Activated CD8-positive, alpha-beta memory T cell treated with anti-CD3 and anti-CD28 coated beads, Interleukin-2, amount 10 ng/mL, durations not matched to agents 7 days and 5 days (primary cell): ENCODE measurements at regions not wholly inside any gene's neighbourhood (a gene's known extent, or its start where the extent isn't known, plus 50 kb on each side); places are given as distances from the start of the nearest gene placed in this dataset.

Experiments used
- ATAC-seq: fragments of 150-1000 bp; cut with Tn5 transposase; one replicate; pipeline ENCODE4 v1.10.0; 2021; ENCODE audit warnings: moderate library complexity
- CTCF ChIA-PET: fragments of 350-600 bp; sonication (Branson Sonifier 250); formaldehyde crosslinking; loops from one replicate; lab custom pipeline; 2021; ENCODE audit warnings: antibody characterized with exemption; lab: Charles Lee
- DNase-seq: peaks from one replicate; pipeline ENCODE4 v3.0.0-alpha.2; 2020
- H3K27ac Mint-ChIP-seq: one replicate; pipeline ENCODE4 v1.8.0; 2021; ENCODE audit warnings: mild to moderate bottlenecking, mixed read lengths
- H3K27me3 Mint-ChIP-seq: one replicate; pipeline ENCODE4 v1.8.0; 2021; ENCODE audit warnings: mixed read lengths
- H3K36me3 Mint-ChIP-seq: one replicate; pipeline ENCODE4 v1.8.0; 2021; ENCODE audit warnings: mild to moderate bottlenecking, mixed read lengths
- H3K4me1 Mint-ChIP-seq: one replicate; pipeline ENCODE4 v1.8.0; 2021; ENCODE audit warnings: mixed read lengths
- H3K4me3 Mint-ChIP-seq: one replicate; pipeline ENCODE4 v1.8.0; 2021; ENCODE audit warnings: mild to moderate bottlenecking, moderate library complexity, mixed read lengths
- H3K9me3 Mint-ChIP-seq: one replicate; pipeline ENCODE4 v1.8.0; 2022; ENCODE audit warnings: low read depth, mixed read lengths

GRCh38 chr2:847669-848068 is 103.0 kb upstream of the SNTG2 start:
- Mint-ChIP-seq H3K27me3 (peaks cover 7% of the 10 kb centered on the region), H3K9me3 (no peaks in the 10 kb centered on the region), H3K4me1 (no peaks in the 10 kb centered on the region), H3K27ac (no peak overlapping the region), H3K4me3 (no peak overlapping the region), H3K36me3 (no peaks in the 10 kb centered on the region)
- ATAC-seq (no peak), DNase-seq (no peak)
- CTCF ChIA-PET: interaction anchor here (1.2 kb wide), 1 partner anchor 134 kb away, joined by 3 read pairs; no protein-coding TSS in a partner anchor

GRCh38 chr2:844715-845114 is 105.9 kb upstream of the SNTG2 start:
- no peaks in the 10 kb centered on the region for H3K36me3 Mint-ChIP-seq
- DNase-seq (no peak), ATAC-seq (no peak)
- peaks cover 13% of the 10 kb centered on the region for H3K27me3 Mint-ChIP-seq
- H3K9me3 Mint-ChIP-seq: no peaks in the 10 kb centered on the region
- CTCF ChIA-PET: no interaction called here
- no peak overlapping the region for H3K4me3 Mint-ChIP-seq
- no peak overlapping the region for H3K27ac Mint-ChIP-seq
- no peaks in the 10 kb centered on the region for H3K4me1 Mint-ChIP-seq

GRCh38 chr2:842151-842803 is 108.4 kb upstream of the SNTG2 start:
- ATAC-seq (no peak), DNase-seq (peak; percentile 26)
- no peaks in the 10 kb centered on the region for H3K9me3 Mint-ChIP-seq
- no peak overlapping the region for H3K4me3 Mint-ChIP-seq
- no peaks in the 10 kb centered on the region for H3K36me3 Mint-ChIP-seq
- peaks cover 25% of the 10 kb centered on the region for H3K27me3 Mint-ChIP-seq
- no peaks in the 10 kb centered on the region for H3K4me1 Mint-ChIP-seq
- CTCF ChIA-PET: no interaction called here
- H3K27ac Mint-ChIP-seq: no peak overlapping the region

GRCh38 chr2:841036-841435 is 109.6 kb upstream of the SNTG2 start:
- no peaks in the 10 kb centered on the region for H3K9me3 Mint-ChIP-seq
- DNase-seq (peak; percentile 8), ATAC-seq (no peak)
- no peaks in the 10 kb centered on the region for H3K36me3 Mint-ChIP-seq
- H3K4me3 Mint-ChIP-seq: no peak overlapping the region
- peaks cover 25% of the 10 kb centered on the region for H3K27me3 Mint-ChIP-seq
- H3K27ac Mint-ChIP-seq: no peak overlapping the region
- no peaks in the 10 kb centered on the region for H3K4me1 Mint-ChIP-seq
- CTCF ChIA-PET: no interaction called here

GRCh38 chr2:834233-834632 is 116.4 kb upstream of the SNTG2 start:
- Mint-ChIP-seq H3K36me3 (no peaks in the 10 kb centered on the region), H3K4me1 (peaks cover 7% of the 10 kb centered on the region), H3K9me3 (no peaks in the 10 kb centered on the region), H3K27ac (no peak overlapping the region), H3K27me3 (peaks cover 12% of the 10 kb centered on the region), H3K4me3 (no peak overlapping the region)
- CTCF ChIA-PET: interaction anchor here (0.9 kb wide), 1 partner anchor 716 kb away, joined by 3 read pairs; no protein-coding TSS in a partner anchor
- ATAC-seq (no peak), DNase-seq (peak; percentile 15)

GRCh38 chr2:833180-833579 is 117.5 kb upstream of the SNTG2 start:
- ATAC-seq (no peak), DNase-seq (peak; percentile 38)
- H3K36me3 Mint-ChIP-seq: no peaks in the 10 kb centered on the region
- CTCF ChIA-PET: interaction anchor here (0.7 to 0.9 kb wide), 2 partner anchors 24 to 717 kb away, joined by 3 read pairs; no protein-coding TSS in a partner anchor
- peaks cover 3% of the 10 kb centered on the region for H3K27me3 Mint-ChIP-seq
- H3K4me1 Mint-ChIP-seq: peaks cover 7% of the 10 kb centered on the region
- H3K9me3 Mint-ChIP-seq: no peaks in the 10 kb centered on the region
- no peak overlapping the region for H3K4me3 Mint-ChIP-seq
- H3K27ac Mint-ChIP-seq: no peak overlapping the region

GRCh38 chr2:832635-833034 is 118.0 kb upstream of the SNTG2 start:
- Mint-ChIP-seq H3K4me1 (peaks cover 7% of the 10 kb centered on the region), H3K27me3 (no peaks in the 10 kb centered on the region), H3K9me3 (no peaks in the 10 kb centered on the region), H3K36me3 (no peaks in the 10 kb centered on the region), H3K27ac (no peak overlapping the region), H3K4me3 (no peak overlapping the region)
- CTCF ChIA-PET: interaction anchor here (0.7 kb wide), 1 partner anchor 23 kb away, joined by 3 read pairs; no protein-coding TSS in a partner anchor
- ATAC-seq (no peak), DNase-seq (peak; percentile 21)

GRCh38 chr2:831622-832021 is 119.0 kb upstream of the SNTG2 start:
- Mint-ChIP-seq H3K9me3 (no peaks in the 10 kb centered on the region), H3K27me3 (no peaks in the 10 kb centered on the region), H3K4me1 (peaks cover 7% of the 10 kb centered on the region), H3K36me3 (no peaks in the 10 kb centered on the region), H3K27ac (no peak overlapping the region), H3K4me3 (no peak overlapping the region)
- CTCF ChIA-PET: no interaction called here
- ATAC-seq (no peak), DNase-seq (peak; percentile 27)

- peaks cover 7% of the 10 kb centered on the region for H3K4me1 Mint-ChIP-seq
- peak; percentile 23 for DNase-seq
- CTCF ChIA-PET: no interaction called here
- H3K36me3 Mint-ChIP-seq: no peaks in the 10 kb centered on the region
- H3K27me3 Mint-ChIP-seq: no peaks in the 10 kb centered on the region
- no peak overlapping the region for H3K4me3 Mint-ChIP-seq
- ATAC-seq: no peak
- no peaks in the 10 kb centered on the region for H3K9me3 Mint-ChIP-seq
- H3K27ac Mint-ChIP-seq: no peak overlapping the region
These were observed 119.5 kb upstream of the SNTG2 start for GRCh38 chr2:831225-831536.

GRCh38 chr2:830419-831224 is 120.0 kb upstream of the SNTG2 start:
- no peak overlapping the region for H3K27ac Mint-ChIP-seq
- H3K4me3 Mint-ChIP-seq: no peak overlapping the region
- no peaks in the 10 kb centered on the region for H3K36me3 Mint-ChIP-seq
- DNase-seq: peak; percentile 28
- ATAC-seq: no peak
- H3K4me1 Mint-ChIP-seq: peaks cover 7% of the 10 kb centered on the region
- H3K27me3 Mint-ChIP-seq: no peaks in the 10 kb centered on the region
- CTCF ChIA-PET: no interaction called here
- no peaks in the 10 kb centered on the region for H3K9me3 Mint-ChIP-seq

- ATAC-seq: no peak
- CTCF ChIA-PET: no interaction called here
- DNase-seq: peak; percentile 29
- H3K9me3 Mint-ChIP-seq: no peaks in the 10 kb centered on the region
- no peaks in the 10 kb centered on the region for H3K36me3 Mint-ChIP-seq
- no peak overlapping the region for H3K27ac Mint-ChIP-seq
- no peaks in the 10 kb centered on the region for H3K27me3 Mint-ChIP-seq
- peaks cover 7% of the 10 kb centered on the region for H3K4me1 Mint-ChIP-seq
- no peak overlapping the region for H3K4me3 Mint-ChIP-seq
These were observed 121.6 kb upstream of the SNTG2 start for GRCh38 chr2:829047-829446.

GRCh38 chr2:824954-825353 is 125.7 kb upstream of the SNTG2 start:
- Mint-ChIP-seq H3K27me3 (no peaks in the 10 kb centered on the region), H3K36me3 (no peaks in the 10 kb centered on the region), H3K9me3 (no peaks in the 10 kb centered on the region), H3K4me1 (no peaks in the 10 kb centered on the region), H3K4me3 (no peak overlapping the region), H3K27ac (no peak overlapping the region)
- CTCF ChIA-PET: no interaction called here
- ATAC-seq (no peak), DNase-seq (peak; percentile 12)

GRCh38 chr2:824524-824923 is 126.1 kb upstream of the SNTG2 start:
- DNase-seq: no peak
- H3K36me3 Mint-ChIP-seq: no peaks in the 10 kb centered on the region
- H3K27ac Mint-ChIP-seq: no peak overlapping the region
- H3K4me1 Mint-ChIP-seq: no peaks in the 10 kb centered on the region
- no peaks in the 10 kb centered on the region for H3K9me3 Mint-ChIP-seq
- no peak overlapping the region for H3K4me3 Mint-ChIP-seq
- CTCF ChIA-PET: no interaction called here
- no peaks in the 10 kb centered on the region for H3K27me3 Mint-ChIP-seq
- no peak for ATAC-seq

- Mint-ChIP-seq H3K36me3 (no peaks in the 10 kb centered on the region), H3K4me1 (no peaks in the 10 kb centered on the region), H3K4me3 (no peak overlapping the region), H3K27me3 (no peaks in the 10 kb centered on the region), H3K27ac (no peak overlapping the region), H3K9me3 (no peaks in the 10 kb centered on the region)
- DNase-seq: no peak
- CTCF ChIA-PET: no interaction called here
- ATAC-seq: no peak
These were observed 129.1 kb upstream of the SNTG2 start for GRCh38 chr2:821546-821945.
